Panc1 (cell line): ENCODE measurements at regions not wholly inside any gene's neighbourhood (a gene's known extent, or its start where the extent isn't known, plus 50 kb on each side); places are given as distances from the start of the nearest gene placed in this dataset.

ENCODE experiments used
- ATAC-seq: fragments of 200-7000 bp; cut with Tn5 transposase; 2 replicates; pipeline ENCODE4 v1.9.1; 2020; ENCODE audit warnings: mild to moderate bottlenecking, moderate library complexity
- BruUV-seq: library from RNA; stranded (reverse); fragments of 400-500 nt; replicated peaks from 2 replicates; lab custom pipeline; 2021; lab: Mats Ljungman, UMichigan
- CTCF ChIA-PET: fragments of 300-600 bp; sonication (Branson Sonifier 250); formaldehyde crosslinking; loops from one replicate; lab custom pipeline; 2022; ENCODE audit warnings: antibody characterized with exemption; lab: Charles Lee
- POLR2A ChIA-PET: fragments of 300-600 bp; sonication (Branson Sonifier 250); formaldehyde crosslinking; loops from one replicate; lab custom pipeline; 2022; ENCODE audit warnings: antibody characterized with exemption; lab: Charles Lee
- DNase-seq: peaks from one replicate; pipeline ENCODE4 v3.0.0-alpha.2; 2010; ENCODE audit warnings: low read depth, low spot score
- H3K27ac ChIP-seq: 2 replicates; pipeline ENCODE4 v1.5.1; 2011; ENCODE audit warnings: mild to moderate bottlenecking, low read length, inconsistent platforms
- H3K27me3 ChIP-seq: fragments of 200-500 bp; sonication (Bioruptor generic); 2 replicates; pipeline ENCODE4 v1.6.0; 2014; ENCODE audit warnings: low read length, inconsistent platforms; ENCODE audit not compliant: control insufficient read depth, insufficient read depth
- H3K36me3 ChIP-seq: fragments of 200-500 bp; sonication (Bioruptor generic); 2 replicates; pipeline ENCODE4 v1.5.1; 2014; ENCODE audit warnings: inconsistent platforms, mild to moderate bottlenecking, low read length, moderate library complexity; ENCODE audit not compliant: control insufficient read depth, insufficient read depth
- H3K4me1 ChIP-seq: 2 replicates; pipeline ENCODE4 v1.5.1; 2011; ENCODE audit warnings: inconsistent platforms, mild to moderate bottlenecking, low read length, moderate library complexity; ENCODE audit not compliant: control insufficient read depth, insufficient read depth
- H3K4me3 ChIP-seq, 2 experiments: 2 replicates each; pipeline ENCODE4 v1.5.1; 2011 to 2012; ENCODE audit warnings: low read depth in 2 of 2, low read length in 2 of 2, mild to moderate bottlenecking in 2 of 2, inconsistent platforms in 1 of 2, moderate library complexity in 1 of 2
- H3K9me3 ChIP-seq: fragments of 200-500 bp; sonication (Bioruptor generic); 2 replicates; pipeline ENCODE4 v1.5.1; 2014; ENCODE audit warnings: low read depth, mild to moderate bottlenecking, inconsistent platforms, low read length, moderate library complexity; ENCODE audit not compliant: control insufficient read depth, insufficient read depth
- CTCF ChIP-seq: fragments of 450-650 bp; IDR thresholded peaks from 2 replicates; pipeline ENCODE4 v1.5.1; 2017; ENCODE audit warnings: mild to moderate bottlenecking
- POLR2AphosphoS5 ChIP-seq: IDR thresholded peaks from 2 replicates; pipeline ENCODE4 v1.6.1; 2012; ENCODE audit warnings: mild to moderate bottlenecking, low read depth, low read length, moderate library complexity
- SIN3A ChIP-seq: IDR thresholded peaks from 2 replicates; pipeline ENCODE4 v1.6.1; 2012; ENCODE audit warnings: low read depth, mild to moderate bottlenecking, low read length, moderate library complexity, borderline replicate concordance; ENCODE audit not compliant: insufficient read depth
- TCF7L2 ChIP-seq: IDR thresholded peaks from 2 replicates; pipeline ENCODE4 v1.6.1; 2011; ENCODE audit warnings: mild to moderate bottlenecking, low read depth, low read length, inconsistent platforms
- in situ Hi-C: cut with HindIII; loops from 2 replicates; pipeline ENCODE4 v1.10.0; 2016; ENCODE audit warnings: low sequenced_read_pairs, low pct_unique_long_range_greater_than_20kb
- intact Hi-C: fragments of 100-400 bp; cut with micrococcal nuclease; formaldehyde crosslinking; loops from one replicate; pipeline ENCODE4 v1.10.0; 2022; ENCODE audit not compliant: unreplicated experiment
- TF ChIP-seq, protein P1 (sequence below), 2 experiments: IDR thresholded peaks; 2 replicates each; pipeline ENCODE4 v1.6.1; 2011 to 2012; ENCODE audit warnings: low read depth in 2 of 2, control low read depth in 1 of 2, low read length in 1 of 2, mild to moderate bottlenecking in 1 of 2, moderate library complexity in 1 of 2; ENCODE audit not compliant: insufficient read depth in 1 of 2

- in situ Hi-C loops (no loop called here), intact Hi-C loops (no loop called here)
- DNase-seq (no peak), ATAC-seq (no peak)
- TF ChIP-seq POLR2AphosphoS5 (no peak), TCF7L2 (no peak), SIN3A (no peak), CTCF (no peak)
- TF ChIP-seq, protein P1, sequence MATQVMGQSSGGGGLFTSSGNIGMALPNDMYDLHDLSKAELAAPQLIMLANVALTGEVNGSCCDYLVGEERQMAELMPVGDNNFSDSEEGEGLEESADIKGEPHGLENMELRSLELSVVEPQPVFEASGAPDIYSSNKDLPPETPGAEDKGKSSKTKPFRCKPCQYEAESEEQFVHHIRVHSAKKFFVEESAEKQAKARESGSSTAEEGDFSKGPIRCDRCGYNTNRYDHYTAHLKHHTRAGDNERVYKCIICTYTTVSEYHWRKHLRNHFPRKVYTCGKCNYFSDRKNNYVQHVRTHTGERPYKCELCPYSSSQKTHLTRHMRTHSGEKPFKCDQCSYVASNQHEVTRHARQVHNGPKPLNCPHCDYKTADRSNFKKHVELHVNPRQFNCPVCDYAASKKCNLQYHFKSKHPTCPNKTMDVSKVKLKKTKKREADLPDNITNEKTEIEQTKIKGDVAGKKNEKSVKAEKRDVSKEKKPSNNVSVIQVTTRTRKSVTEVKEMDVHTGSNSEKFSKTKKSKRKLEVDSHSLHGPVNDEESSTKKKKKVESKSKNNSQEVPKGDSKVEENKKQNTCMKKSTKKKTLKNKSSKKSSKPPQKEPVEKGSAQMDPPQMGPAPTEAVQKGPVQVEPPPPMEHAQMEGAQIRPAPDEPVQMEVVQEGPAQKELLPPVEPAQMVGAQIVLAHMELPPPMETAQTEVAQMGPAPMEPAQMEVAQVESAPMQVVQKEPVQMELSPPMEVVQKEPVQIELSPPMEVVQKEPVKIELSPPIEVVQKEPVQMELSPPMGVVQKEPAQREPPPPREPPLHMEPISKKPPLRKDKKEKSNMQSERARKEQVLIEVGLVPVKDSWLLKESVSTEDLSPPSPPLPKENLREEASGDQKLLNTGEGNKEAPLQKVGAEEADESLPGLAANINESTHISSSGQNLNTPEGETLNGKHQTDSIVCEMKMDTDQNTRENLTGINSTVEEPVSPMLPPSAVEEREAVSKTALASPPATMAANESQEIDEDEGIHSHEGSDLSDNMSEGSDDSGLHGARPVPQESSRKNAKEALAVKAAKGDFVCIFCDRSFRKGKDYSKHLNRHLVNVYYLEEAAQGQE (IDR thresholded peaks at IDR 0.05; ENCODE audit: insufficient read depth in 1 of 2, low read depth in 2 of 2, low read length in 1 of 2), result no peak
- H3K4me3 ChIP-seq, result no peak overlapping the region
- no peak overlapping the region for H3K27ac ChIP-seq
- no TSS peak for BruUV-seq
- no peaks in the 10 kb centered on the region for H3K9me3 ChIP-seq
- no peaks in the 10 kb centered on the region for H3K4me1 ChIP-seq
- no peaks in the 10 kb centered on the region for H3K36me3 ChIP-seq
- POLR2A ChIA-PET, result no interaction called here
- no peaks in the 10 kb centered on the region for H3K27me3 ChIP-seq
- CTCF ChIA-PET, result no interaction called here
Observed at GRCh38 chr4:13902146-13902545, 274.6 kb upstream of the BOD1L1 start.

- in situ Hi-C loops, result no loop called here
- TF ChIP-seq POLR2AphosphoS5, result no peak
- TF ChIP-seq CTCF, result no peak
- TF ChIP-seq, protein P1 (IDR thresholded peaks at IDR 0.05; ENCODE audit: insufficient read depth in 1 of 2, low read depth in 2 of 2, low read length in 1 of 2), result no peak
- no peak for TF ChIP-seq TCF7L2
- TF ChIP-seq SIN3A, result no peak
Observed at GRCh38 chr4:13903061-13903460, 275.5 kb upstream of the BOD1L1 start.

More at GRCh38 chr4:13903061-13903460, 275.5 kb upstream of the BOD1L1 start:
- no peaks in the 10 kb centered on the region for H3K9me3 ChIP-seq
- no peaks in the 10 kb centered on the region for H3K36me3 ChIP-seq
- DNase-seq (no peak), ATAC-seq (no peak)
- POLR2A ChIA-PET, result no interaction called here
- H3K4me3 ChIP-seq, result no peak overlapping the region
- CTCF ChIA-PET, result no interaction called here
- no peak overlapping the region for H3K27ac ChIP-seq
- H3K27me3 ChIP-seq, result no peaks in the 10 kb centered on the region
- no TSS peak for BruUV-seq
- intact Hi-C loops, result no loop called here
- no peaks in the 10 kb centered on the region for H3K4me1 ChIP-seq
